ENCODE measurements at regions not wholly inside any gene's neighbourhood (a gene's known extent, or its start where the extent isn't known, plus 50 kb on each side); places are given as distances from the start of the nearest gene placed in this dataset.

- TF ChIP-seq MAX (IDR thresholded peaks at IDR 0.05) (no peak), GABPA (IDR thresholded peaks at IDR 0.05 in 1 of 2, conservative IDR thresholded peaks at IDR 0.05 in 1 of 2) (no peak), SP1 (IDR thresholded peaks at IDR 0.05) (no peak), CTCF (IDR thresholded peaks at IDR 0.05; ENCODE audit: low read depth, low read length, missing input control) (no peak), YY1 (IDR thresholded peaks at IDR 0.05) (no peak), TAF1 (conservative IDR thresholded peaks at IDR 0.05) (no peak), FOXA2 (IDR thresholded peaks at IDR 0.05) (no peak), RAD21 (IDR thresholded peaks at IDR 0.05) (no peak), JUND (IDR thresholded peaks at IDR 0.05) (no peak), RXRA (IDR thresholded peaks at IDR 0.05) (no peak), REST (IDR thresholded peaks at IDR 0.05) (no peak), ATF3 (IDR thresholded peaks at IDR 0.05) (no peak), ZBTB33 (IDR thresholded peaks at IDR 0.05) (no peak)
Observed at GRCh38 chr6:48839206-48839605, 623.8 kb downstream of the MMUT start.

Data from liver (tissue), 3 donors.